Smooth muscle cell (in vitro differentiated cells): ENCODE measurements at regions not wholly inside any gene's neighbourhood (a gene's known extent, or its start where the extent isn't known, plus 50 kb on each side); places are given as distances from the start of the nearest gene placed in this dataset.
"Not testable (repeated sequence)": the region's sequence is repeated elsewhere in the genome, so short reads cannot be mapped to it uniquely, and the experiment has no call there.

Experiments
- DNase-seq: peaks from one replicate; lab custom pipeline; 2025; ENCODE audit not compliant: unreplicated experiment; lab: John Stamatoyannopoulos, UW
- H2AFZ ChIP-seq: fragments of 200-600 bp; sonication (generic); 2 replicates; pipeline ENCODE4 v1.6.0; 2016; ENCODE audit warnings: antibody characterized with exemption, low read depth, mild to moderate bottlenecking
- H3F3A ChIP-seq: fragments of 200-600 bp; sonication (generic); 2 replicates; pipeline ENCODE4 v1.6.0; 2017; ENCODE audit warnings: antibody characterized with exemption, low read depth
- H3K27ac ChIP-seq: fragments of 200-600 bp; sonication (generic); 2 replicates; pipeline ENCODE4 v1.5.1; 2016; ENCODE audit warnings: low read depth, mild to moderate bottlenecking
- H3K27me3 ChIP-seq: fragments of 200-600 bp; sonication (generic); 2 replicates; pipeline ENCODE4 v1.6.1; 2016; ENCODE audit warnings: low read depth, mild to moderate bottlenecking
- H3K36me3 ChIP-seq: fragments of 200-600 bp; sonication (generic); 2 replicates; pipeline ENCODE4 v1.5.1; 2016; ENCODE audit warnings: low read depth
- H3K4me1 ChIP-seq: fragments of 200-600 bp; sonication (generic); 2 replicates; pipeline ENCODE4 v1.5.1; 2016; ENCODE audit warnings: low read depth
- H3K4me2 ChIP-seq: fragments of 200-600 bp; sonication (generic); 2 replicates; pipeline ENCODE4 v1.6.0; 2016; ENCODE audit warnings: mild to moderate bottlenecking
- H3K4me3 ChIP-seq: fragments of 200-600 bp; sonication (generic); 2 replicates; pipeline ENCODE4 v1.5.1; 2016; ENCODE audit warnings: mild to moderate bottlenecking
- H3K79me2 ChIP-seq: fragments of 200-600 bp; sonication (generic); 2 replicates; pipeline ENCODE4 v1.6.0; 2016; ENCODE audit warnings: low read depth, mild to moderate bottlenecking
- H3K9ac ChIP-seq: fragments of 200-600 bp; sonication (generic); 2 replicates; pipeline ENCODE4 v1.6.0; 2016; ENCODE audit warnings: low read depth
- H3K9me3 ChIP-seq: fragments of 200-600 bp; sonication (generic); replicated peaks from 2 replicates; pipeline ENCODE4 v1.5.1; 2016; ENCODE audit warnings: low read depth
- H4K20me1 ChIP-seq: fragments of 200-600 bp; sonication (generic); 2 replicates; pipeline ENCODE4 v1.6.0; 2016; ENCODE audit warnings: low read depth
- CTCF ChIP-seq: fragments of 200-600 bp; sonication (generic); IDR thresholded peaks from 2 replicates; pipeline ENCODE4 v1.5.1; 2017; ENCODE audit warnings: borderline replicate concordance, mild to moderate bottlenecking, antibody characterized with exemption; ENCODE audit not compliant: insufficient read depth, poor library complexity, severe bottlenecking
- WGBS: methylation state at CpG from one replicate; pipeline ENCODE4 v1.1.7; 2016; ENCODE audit warnings: low lambda C conversion rate; 5-methylcytosine and 5-hydroxymethylcytosine counted together

DNA sequence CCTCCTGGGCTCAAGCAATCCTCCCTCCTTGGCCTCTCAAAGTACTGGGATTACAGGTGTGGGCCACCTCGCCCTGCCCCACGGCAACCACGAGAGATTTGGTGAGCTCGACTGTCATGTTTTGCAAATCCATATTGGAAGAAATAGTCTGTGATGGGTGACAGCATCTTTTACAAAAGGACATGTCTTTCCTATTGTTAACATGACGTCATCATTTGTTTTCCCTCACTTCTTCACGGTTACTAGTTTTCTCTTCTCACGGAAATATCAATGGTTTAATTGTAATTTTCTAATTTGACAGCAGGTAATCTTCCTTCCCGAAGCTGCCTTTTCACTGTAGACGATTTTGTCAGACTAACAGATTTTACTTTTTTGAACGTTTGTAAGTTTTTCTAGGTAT lies 110.8 kb upstream of the GREM2 start:
- no peak overlapping the region for H3K4me3 ChIP-seq
- no peaks in the 10 kb centered on the region for H3K27me3 ChIP-seq
- H3K9ac ChIP-seq, result no peak overlapping the region
- no peak overlapping the region for H2AFZ ChIP-seq
- H3F3A ChIP-seq, result peaks cover 4% of the 10 kb centered on the region
- H3K27ac ChIP-seq, result no peak overlapping the region
- no peaks in the 10 kb centered on the region for H3K9me3 ChIP-seq
- H3K36me3 ChIP-seq, result no peaks in the 10 kb centered on the region
- H3K4me1 ChIP-seq, result peaks cover 12% of the 10 kb centered on the region
- no peaks in the 10 kb centered on the region for H4K20me1 ChIP-seq
- no peak for DNase-seq
- no peaks in the 10 kb centered on the region for H3K79me2 ChIP-seq
- 93% methylated on average over 10 of the region's 10 CpGs for WGBS
- no peak for TF ChIP-seq CTCF
- H3K4me2 ChIP-seq, result no peak overlapping the region

- 76% methylated on average over 6 of the region's 6 CpGs for WGBS
- Histone ChIP-seq H3K9ac (no peak overlapping the region), H3K9me3 (no peaks in the 10 kb centered on the region), H4K20me1 (no peaks in the 10 kb centered on the region), H3K4me2 (peak overlapping the region; percentile 59), H3K79me2 (no peaks in the 10 kb centered on the region), H3K27me3 (peaks cover 13% of the 10 kb centered on the region), H3K27ac (no peak overlapping the region), H3K36me3 (no peaks in the 10 kb centered on the region), H3F3A (peaks cover 4% of the 10 kb centered on the region), H3K4me1 (peaks cover 12% of the 10 kb centered on the region), H2AFZ (peak overlapping the region; percentile 19), H3K4me3 (no peak overlapping the region)
- DNase-seq, result no peak
- TF ChIP-seq CTCF, result no peak
Observed at GRCh38 chr1:240720976-240721375, 109.0 kb upstream of the GREM2 start.

GRCh38 chr1:240719953-240720700 lies 108.2 kb upstream of the GREM2 start:
- no peaks in the 10 kb centered on the region for H3K79me2 ChIP-seq
- peak overlapping the region; percentile 59 for H3K4me2 ChIP-seq
- peaks cover 12% of the 10 kb centered on the region for H3K4me1 ChIP-seq
- no peak for DNase-seq
- WGBS, result 56% methylated on average over 8 of the region's 8 CpGs
- H3K9me3 ChIP-seq, result no peaks in the 10 kb centered on the region
- no peak overlapping the region for H3K27ac ChIP-seq
- peak overlapping the region; percentile 19 for H2AFZ ChIP-seq
- no peaks in the 10 kb centered on the region for H3K36me3 ChIP-seq
- no peak overlapping the region for H3K9ac ChIP-seq
- peaks cover 13% of the 10 kb centered on the region for H3K27me3 ChIP-seq
- peaks cover 4% of the 10 kb centered on the region for H3F3A ChIP-seq
- H3K4me3 ChIP-seq, result no peak overlapping the region
- TF ChIP-seq CTCF, result no peak
- no peaks in the 10 kb centered on the region for H4K20me1 ChIP-seq

DNA sequence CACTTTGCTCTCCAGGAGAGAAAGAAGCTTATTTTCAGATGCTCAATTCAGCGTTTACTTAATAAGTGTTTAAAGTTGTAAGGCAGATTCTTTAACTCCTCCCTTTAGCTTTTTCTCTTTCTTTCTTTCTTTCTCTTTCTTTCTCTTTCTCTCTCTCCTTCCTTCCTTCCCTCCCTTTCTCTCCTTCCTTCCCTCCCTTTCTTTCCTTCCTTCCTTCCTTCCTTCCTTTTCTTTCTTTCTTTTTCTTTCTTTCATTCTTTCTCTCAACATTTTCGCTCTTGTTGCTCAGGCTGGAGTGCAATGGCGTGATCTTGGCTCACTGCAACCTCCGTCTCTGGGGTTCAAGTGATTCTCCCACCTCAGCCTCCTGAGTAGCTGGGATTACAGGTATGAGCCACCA lies 104.6 kb upstream of the GREM2 start:
- H2AFZ ChIP-seq, H3F3A ChIP-seq, H3K4me2 ChIP-seq, H3K4me3 ChIP-seq, H3K9ac ChIP-seq, H3K79me2 ChIP-seq, H3K36me3 ChIP-seq, H4K20me1 ChIP-seq, H3K27ac ChIP-seq, H3K9me3 ChIP-seq, DNase-seq: not testable (repeated sequence)
- peaks cover 13% of the 10 kb centered on the region for H3K27me3 ChIP-seq
- H3K4me1 ChIP-seq, result peaks cover 12% of the 10 kb centered on the region
- WGBS, result 99% methylated on average over 4 of the region's 4 CpGs
